ENCODE measurements at regions not wholly inside any gene's neighbourhood (a gene's known extent, or its start where the extent isn't known, plus 50 kb on each side); places are given as distances from the start of the nearest gene placed in this dataset.
"Not testable (repeated sequence)": the region's sequence is repeated elsewhere in the genome, so short reads cannot be mapped to it uniquely, and the experiment has no call there.

DNA sequence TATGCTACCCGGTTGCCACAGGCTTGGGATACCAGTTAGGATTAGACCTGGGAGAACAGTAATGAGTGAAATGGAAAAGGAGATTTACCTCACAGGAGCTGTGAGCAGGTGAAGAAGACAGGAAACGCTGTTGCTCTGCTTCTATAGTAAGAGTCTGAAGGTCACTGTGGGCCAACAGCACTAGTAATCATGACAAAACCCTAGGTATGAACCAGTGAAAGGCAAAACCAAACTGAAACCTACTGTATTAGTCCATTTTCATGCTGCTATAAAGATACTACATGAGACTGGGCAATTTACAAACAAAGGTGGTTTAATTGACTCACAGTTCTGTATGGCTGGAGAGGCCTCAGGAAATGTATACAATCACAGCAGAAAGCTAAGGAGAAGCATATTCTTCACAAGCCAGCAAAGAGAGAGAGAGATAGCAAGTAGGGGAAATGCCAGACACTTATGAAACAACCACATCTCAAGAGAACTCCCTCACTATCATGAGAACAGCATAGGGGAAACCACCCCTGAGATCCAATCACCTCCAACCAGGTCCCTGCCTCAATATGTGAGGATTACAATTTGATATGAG lies 736.7 kb upstream of the INTU start:
- intact Hi-C loops (cut with DNase I) = no loop called here
- DNase-seq (ENCODE audit: low spot score) = no peak
- no peak for ATAC-seq

- no peak for ATAC-seq
- intact Hi-C loops (cut with DNase I) = no loop called here
- DNase-seq (ENCODE audit: low spot score) = no peak
Observed at GRCh38 chr4:126897038-126897437, 735.7 kb upstream of the INTU start.

- intact Hi-C loops (cut with DNase I) = no loop called here
- DNase-seq (ENCODE audit: low spot score) (no peak), ATAC-seq (no peak)
Observed at GRCh38 chr4:126898815-126899214, 733.9 kb upstream of the INTU start.

- peak; percentile 63 for ATAC-seq
- intact Hi-C loops (cut with DNase I) = no loop called here
- no peak for DNase-seq (ENCODE audit: low spot score)
Observed at GRCh38 chr4:126899331-126899801, 733.4 kb upstream of the INTU start.

- ATAC-seq (no peak), DNase-seq (ENCODE audit: low spot score) (no peak)
- intact Hi-C loops (cut with DNase I) = no loop called here
Observed at GRCh38 chr4:126906466-126906865, 726.3 kb upstream of the INTU start.

DNA sequence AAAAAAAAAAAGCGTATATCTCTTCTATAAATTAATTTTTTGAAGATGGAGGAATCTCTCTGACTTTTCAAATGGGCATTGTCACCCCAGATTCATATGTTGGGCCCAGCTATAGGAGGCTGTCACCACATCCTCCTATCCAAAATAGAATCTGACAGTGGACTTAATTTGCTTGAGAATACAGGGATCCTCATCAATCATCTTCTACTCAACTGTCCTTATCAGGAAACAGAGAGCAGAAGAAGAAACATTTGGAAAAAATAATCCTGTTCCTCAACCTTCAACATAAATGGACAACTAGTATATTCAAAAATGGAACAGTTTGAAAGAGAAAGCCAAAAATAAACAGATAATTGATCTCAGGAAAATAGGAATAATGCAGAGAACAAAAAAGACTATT lies 725.4 kb upstream of the INTU start:
- DNase-seq (ENCODE audit: low spot score) (no peak), ATAC-seq (no peak)
- intact Hi-C loops (cut with DNase I) = no loop called here

- ATAC-seq (peak; percentile 64), DNase-seq (ENCODE audit: low spot score) (no peak)
- intact Hi-C loops (cut with DNase I) = no loop called here
Observed at GRCh38 chr4:126916049-126916625, 716.6 kb upstream of the INTU start.

GRCh38 chr4:126916626-126917140 lies 716.1 kb upstream of the INTU start:
- intact Hi-C loops (cut with DNase I) = no loop called here
- DNase-seq (ENCODE audit: low spot score) (no peak), ATAC-seq (peak; percentile 95)

DNA sequence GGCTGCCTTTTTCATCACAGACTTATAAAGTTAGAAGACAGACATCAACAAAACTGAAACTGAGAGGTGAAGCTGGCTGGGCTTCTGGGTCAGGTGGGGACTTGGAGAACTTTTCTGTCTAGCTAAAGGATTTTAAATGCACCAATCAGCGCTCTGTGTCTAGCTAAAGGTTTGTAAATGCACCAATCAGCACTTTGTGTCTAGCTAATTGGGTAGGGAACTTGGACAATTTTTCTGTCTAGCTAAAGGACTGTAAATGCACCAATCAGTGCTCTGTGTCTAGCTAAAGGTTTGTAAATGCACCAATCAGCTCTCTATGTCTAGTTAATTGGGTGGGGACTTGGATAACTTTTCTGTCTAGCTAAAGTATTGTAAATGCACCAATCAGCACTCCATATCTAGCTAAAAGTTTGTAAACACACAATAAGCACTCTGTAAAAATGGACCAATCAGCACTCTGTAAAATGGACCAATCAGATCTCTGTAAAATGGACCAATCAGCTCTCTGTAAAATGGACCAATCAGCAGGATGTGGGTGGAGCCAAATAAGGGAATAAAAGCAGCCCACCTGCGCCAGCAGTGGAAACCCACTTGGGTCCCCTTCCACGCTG lies 710.3 kb upstream of the INTU start:
- ATAC-seq; DNase-seq (ENCODE audit: low spot score); intact Hi-C loops (cut with DNase I): not testable (repeated sequence)

DNA sequence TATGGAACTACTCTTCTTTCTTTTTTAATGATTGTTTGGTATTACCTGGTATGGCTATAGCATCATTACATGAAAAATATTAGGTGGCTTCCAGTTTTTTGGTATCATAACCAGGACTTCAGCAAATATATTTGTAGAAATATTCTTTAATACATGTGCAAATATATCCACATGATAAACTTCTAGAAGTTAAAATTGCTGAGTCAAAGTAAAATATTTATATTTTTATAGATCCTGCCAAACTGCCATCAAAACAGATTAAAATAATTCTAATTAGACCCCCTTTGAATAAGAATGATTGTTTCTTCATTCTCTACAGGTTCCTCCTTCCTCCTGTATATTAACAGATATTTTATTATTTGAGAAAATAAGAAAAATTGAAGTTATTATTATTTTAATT lies 708.5 kb upstream of the INTU start:
- intact Hi-C loops (cut with DNase I) = no loop called here
- DNase-seq (ENCODE audit: low spot score) (no peak), ATAC-seq (no peak)

DNA sequence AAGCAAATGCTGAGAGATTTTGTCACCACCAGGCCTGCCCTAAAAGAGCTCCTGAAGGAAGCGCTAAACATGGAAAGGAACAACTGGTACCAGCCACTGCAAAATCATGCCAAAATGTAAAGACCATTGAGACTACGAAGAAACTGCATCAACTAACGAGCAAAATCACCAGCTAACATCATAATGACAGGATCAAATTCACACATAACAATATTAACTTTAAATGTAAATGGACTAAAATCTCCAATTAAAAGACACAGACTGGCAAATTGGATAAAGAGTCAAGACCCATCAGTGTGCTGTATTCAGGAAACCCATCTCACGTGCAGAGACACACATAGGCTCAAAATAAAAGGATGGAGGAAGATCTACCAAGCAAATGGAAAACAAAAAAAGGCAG lies 702.7 kb upstream of the INTU start:
- DNase-seq (ENCODE audit: low spot score); ATAC-seq; intact Hi-C loops (cut with DNase I): not testable (repeated sequence)

GRCh38 chr4:126935801-126936200 lies 697.0 kb upstream of the INTU start:
- intact Hi-C loops (cut with DNase I) = no loop called here
- DNase-seq (ENCODE audit: low spot score) (no peak), ATAC-seq (no peak)

GRCh38 chr4:126937342-126937741 lies 695.4 kb upstream of the INTU start:
- no peak for DNase-seq (ENCODE audit: low spot score)
- intact Hi-C loops (cut with DNase I) = no loop called here
- ATAC-seq = no peak

GRCh38 chr4:126937846-126938422 lies 694.8 kb upstream of the INTU start:
- no peak for ATAC-seq

GRCh38 chr4:126939401-126939800 lies 693.4 kb upstream of the INTU start:
- ATAC-seq = no peak
- no peak for DNase-seq (ENCODE audit: low spot score)
- intact Hi-C loops (cut with DNase I) = no loop called here

More at GRCh38 chr4:126937846-126938422, 694.8 kb upstream of the INTU start:
- intact Hi-C loops (cut with DNase I) = no loop called here
- DNase-seq (ENCODE audit: low spot score) = no peak

DNA sequence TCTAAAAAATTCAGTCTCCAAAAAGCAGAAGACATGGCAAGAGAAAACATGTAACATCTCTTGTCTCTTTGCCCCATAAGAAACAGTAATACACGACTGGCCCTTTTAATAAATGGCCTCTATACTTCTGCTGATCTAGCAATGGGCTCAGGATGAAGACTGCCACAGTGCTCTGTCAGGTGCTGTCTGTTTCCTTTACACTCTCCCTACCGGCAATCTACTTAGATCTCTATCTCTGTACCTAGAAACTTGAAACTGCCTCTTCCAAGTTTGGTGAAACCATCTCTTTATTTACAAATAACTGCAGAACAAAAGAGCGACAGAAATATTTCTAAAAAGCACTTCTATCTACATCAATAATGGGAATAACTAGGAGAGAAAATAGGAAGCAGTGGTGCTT lies 685.2 kb upstream of the INTU start:
- intact Hi-C loops (cut with DNase I) = no loop called here
- DNase-seq (ENCODE audit: low spot score) (no peak), ATAC-seq (no peak)

DNA sequence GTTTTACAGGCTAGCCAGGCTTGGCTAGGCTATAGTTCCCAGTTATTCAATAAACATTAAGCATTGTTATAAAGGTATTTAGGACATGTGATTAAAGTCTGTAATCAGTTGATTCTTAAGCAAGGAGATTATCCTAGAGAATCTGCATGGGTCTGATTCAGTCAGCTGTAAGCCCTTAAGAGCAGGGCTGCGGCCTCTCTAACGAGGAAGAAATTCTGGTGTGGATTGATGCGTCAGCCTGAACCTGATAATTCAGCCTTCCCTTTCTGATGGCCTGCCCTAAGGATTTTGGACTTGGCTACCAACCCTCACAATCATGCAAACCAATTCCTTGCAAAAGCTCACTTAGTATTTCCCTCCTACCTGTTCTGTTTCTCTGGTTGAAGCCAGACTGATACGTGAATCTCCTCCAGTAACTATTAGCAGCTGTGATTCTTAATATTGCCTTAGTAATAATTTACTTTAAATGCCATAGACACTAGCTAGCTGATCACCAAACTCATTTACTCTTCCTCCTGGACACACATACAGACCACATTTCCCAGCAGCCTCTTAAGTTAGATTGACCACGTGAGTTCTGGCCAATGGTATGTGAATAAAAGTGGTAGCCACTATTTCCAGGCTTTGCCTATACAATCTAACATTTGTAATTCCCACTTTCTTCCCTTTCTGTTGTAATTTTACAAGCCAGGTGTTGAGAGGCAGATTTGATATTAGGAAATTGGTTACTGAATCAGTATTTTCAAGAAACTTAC lies 678.0 kb upstream of the INTU start:
- intact Hi-C loops (cut with DNase I) = no loop called here
- no peak for ATAC-seq

DNA sequence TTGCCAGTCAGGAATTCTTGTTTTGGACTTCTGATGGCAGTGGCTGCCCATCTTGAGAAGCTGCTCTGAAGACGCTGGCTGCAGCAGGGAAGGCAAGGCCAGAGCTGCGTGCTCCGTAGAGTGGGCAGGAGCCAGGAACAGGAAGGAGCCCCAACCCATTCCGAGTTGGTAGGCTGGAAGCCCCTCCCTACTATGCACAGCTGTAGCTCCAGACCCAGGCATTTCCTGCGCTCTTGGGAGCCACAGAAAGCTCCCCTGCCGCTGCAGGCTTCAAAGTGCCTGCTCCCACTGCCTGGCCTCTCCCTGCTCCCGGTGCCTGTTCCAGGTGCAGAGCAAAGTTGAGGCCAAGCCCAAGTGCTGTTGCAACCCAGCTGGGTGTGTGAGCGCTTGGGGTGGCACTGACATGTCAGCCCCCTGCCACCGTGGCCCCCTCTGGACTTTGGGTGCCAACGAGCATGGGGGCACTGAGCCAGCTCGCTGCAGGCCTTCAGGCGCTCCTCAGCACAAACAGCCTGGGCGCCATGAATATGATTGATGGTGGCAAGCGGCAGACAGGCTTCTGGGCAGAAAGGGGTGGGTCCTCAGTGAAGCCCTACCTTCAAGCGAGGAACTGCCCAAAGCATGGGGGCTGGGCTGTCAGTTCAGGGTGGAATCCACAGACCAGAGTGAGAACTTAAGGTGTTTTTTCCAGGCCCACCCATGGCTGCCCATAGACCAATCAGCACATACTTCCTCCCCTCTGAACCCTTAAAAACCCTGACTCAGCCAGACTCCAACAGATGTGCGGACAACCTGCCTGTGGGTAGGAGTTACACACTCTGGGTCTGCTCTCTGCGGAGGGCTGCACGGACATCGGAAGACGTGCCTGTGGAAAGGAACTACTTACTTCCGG lies 677.2 kb upstream of the INTU start:
- DNase-seq (ENCODE audit: low spot score) = no peak
- intact Hi-C loops (cut with DNase I) = no loop called here
- ATAC-seq = no peak

More for the DNA sequence above, 678.0 kb upstream of the INTU start:
- no peak for DNase-seq (ENCODE audit: low spot score)

Measured in sciatic nerve (tissue), 2 donors.